Colonic mucosa (tissue), 4 donors: ENCODE measurements at regions not wholly inside any gene's neighbourhood (a gene's known extent, or its start where the extent isn't known, plus 50 kb on each side); places are given as distances from the start of the nearest gene placed in this dataset.

Source experiments
- DNase-seq: peaks from one replicate; pipeline ENCODE4 v3.0.0-alpha.2; 2020
- H3K27ac ChIP-seq: fragments of 200-600 bp; one replicate; pipeline ENCODE4 v1.8.0; 2021
- H3K27me3 ChIP-seq: fragments of 200-600 bp; one replicate; pipeline ENCODE4 v1.8.0; 2021
- H3K36me3 ChIP-seq: fragments of 200-600 bp; one replicate; pipeline ENCODE4 v1.8.0; 2021
- H3K4me1 ChIP-seq: fragments of 200-600 bp; one replicate; pipeline ENCODE4 v1.8.0; 2021; ENCODE audit warnings: mild to moderate bottlenecking
- H3K4me3 ChIP-seq: fragments of 200-600 bp; one replicate; pipeline ENCODE4 v1.8.0; 2021
- H3K9ac ChIP-seq, 2 donors: one replicate each; pipeline ENCODE4 v1.7.0; 2013; ENCODE audit warnings: control low read depth in 2 of 2, low read depth in 2 of 2, low read length in 2 of 2
- H3K9me3 ChIP-seq: fragments of 200-600 bp; one replicate; pipeline ENCODE4 v1.8.0; 2021
- CTCF ChIP-seq: fragments of 200-600 bp; IDR thresholded peaks from one replicate; pipeline ENCODE4 v1.8.0; 2022; ENCODE audit warnings: antibody characterized with exemption, mild to moderate bottlenecking
- intact Hi-C: fragments of 100-400 bp; cut with DNase I; formaldehyde crosslinking; loops from one replicate; pipeline ENCODE4 v1.14.1; 2022
- donor health status: healthy.
- donor health status: DM: no; HTN: no; CAD: no.
- donor health status: DM: no; HTN: no; CAD: no.

GRCh38 chr19:31125071-31125470, 224.2 kb downstream of the TSHZ3 start:
- Histone ChIP-seq H3K36me3 (no peaks in the 10 kb centered on the region), H3K27ac (no peak overlapping the region), H3K4me1 (no peaks in the 10 kb centered on the region), H3K27me3 (no peaks in the 10 kb centered on the region), H3K4me3 (no peak overlapping the region), H3K9ac (no peak overlapping the region), H3K9me3 (no peaks in the 10 kb centered on the region)
- TF ChIP-seq CTCF: no peak
- intact Hi-C loops: no loop called here
- DNase-seq: no peak

GRCh38 chr19:31121501-31121900, 227.7 kb downstream of the TSHZ3 start:
- Histone ChIP-seq H3K36me3 (no peaks in the 10 kb centered on the region), H3K9ac (no peak overlapping the region), H3K4me3 (no peak overlapping the region), H3K27me3 (no peaks in the 10 kb centered on the region), H3K9me3 (no peaks in the 10 kb centered on the region), H3K27ac (no peak overlapping the region), H3K4me1 (no peaks in the 10 kb centered on the region)
- no peak for TF ChIP-seq CTCF
- no peak for DNase-seq
- intact Hi-C loops: no loop called here

DNA sequence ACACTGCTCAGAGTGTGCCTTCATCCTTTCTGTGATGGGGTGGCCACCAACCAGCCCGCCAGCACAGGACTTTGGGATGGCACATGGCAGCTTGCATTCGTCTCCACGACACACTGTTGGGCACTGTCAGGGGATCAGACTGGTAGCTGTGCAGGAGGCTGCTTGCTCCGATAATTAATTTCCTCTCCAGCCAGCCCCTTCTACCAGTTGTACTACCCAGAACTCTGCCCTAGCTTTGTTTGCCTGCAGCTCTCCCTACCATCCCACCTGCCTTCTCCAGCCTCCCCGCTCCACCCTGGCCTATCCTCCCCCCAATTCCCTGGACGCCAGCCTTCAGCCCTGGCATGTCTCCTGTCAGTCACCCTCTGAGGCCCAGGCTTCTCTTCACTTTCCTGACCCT, 228.3 kb downstream of the TSHZ3 start:
- H3K4me3 ChIP-seq: no peak overlapping the region
- no peak overlapping the region for H3K27ac ChIP-seq
- H3K9ac ChIP-seq: no peak overlapping the region
- H3K36me3 ChIP-seq: no peaks in the 10 kb centered on the region
- DNase-seq: no peak
- no peaks in the 10 kb centered on the region for H3K27me3 ChIP-seq
- intact Hi-C loops: no loop called here
- no peaks in the 10 kb centered on the region for H3K4me1 ChIP-seq
- no peaks in the 10 kb centered on the region for H3K9me3 ChIP-seq
- TF ChIP-seq CTCF: no peak

DNA sequence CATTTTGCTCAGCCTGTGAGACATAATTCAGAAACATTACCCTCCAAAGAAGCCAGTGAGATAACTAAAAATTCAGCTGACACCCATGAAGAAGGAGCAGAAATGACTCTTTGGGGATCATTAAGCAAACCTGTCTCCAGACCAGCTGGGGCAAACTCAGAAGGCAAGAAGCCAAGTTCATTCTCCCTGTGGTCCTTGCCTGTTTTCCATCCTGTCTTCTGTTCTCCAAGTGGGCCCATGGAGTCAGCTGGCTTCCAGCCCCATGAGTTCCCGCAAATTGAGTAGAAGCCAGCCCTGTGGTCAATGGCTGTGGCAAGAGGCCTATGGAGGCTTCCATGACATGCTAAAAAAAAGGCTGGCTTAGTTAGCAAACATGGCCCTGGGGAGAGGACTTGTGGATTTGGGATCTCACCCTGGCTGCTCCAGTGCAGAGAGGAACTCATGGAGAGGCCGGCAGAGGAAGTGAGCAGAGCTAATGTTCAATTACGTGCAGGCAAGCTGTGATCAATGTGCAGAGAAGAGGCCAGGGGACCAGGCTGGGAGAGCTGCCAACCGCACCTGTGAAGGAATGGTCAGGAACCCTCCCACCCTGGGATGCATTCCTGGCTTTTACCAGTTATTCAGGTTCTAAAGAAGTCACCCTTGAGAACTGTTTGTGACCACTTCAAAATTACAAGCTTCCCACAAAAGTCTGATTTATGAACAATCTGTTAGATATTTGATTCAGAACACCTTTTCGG, 229.1 kb downstream of the TSHZ3 start:
- Histone ChIP-seq H3K9me3 (no peaks in the 10 kb centered on the region), H3K27ac (no peak overlapping the region)

DNA sequence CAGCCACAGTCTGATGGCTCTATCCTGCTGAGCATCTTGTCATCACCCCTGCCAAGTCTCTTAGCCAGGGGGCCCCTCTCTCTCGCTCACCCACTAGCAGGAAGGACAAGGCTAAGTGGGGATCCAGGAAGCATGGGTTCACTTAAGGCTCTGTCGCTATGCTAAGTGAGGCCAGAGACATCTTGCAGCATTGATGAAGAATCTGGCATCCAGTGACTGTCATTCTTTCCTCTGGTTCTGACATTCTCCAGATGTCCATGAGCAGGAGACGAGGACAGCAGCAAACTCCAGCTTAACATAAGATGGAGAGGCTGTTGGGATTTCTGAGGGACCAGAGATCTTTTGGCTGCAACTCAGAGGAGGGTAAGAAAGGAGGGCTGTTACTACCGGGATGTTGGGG, 230.2 kb downstream of the TSHZ3 start:
- H3K9ac ChIP-seq: no peak overlapping the region
- no peak overlapping the region for H3K27ac ChIP-seq
- no peaks in the 10 kb centered on the region for H3K36me3 ChIP-seq
- H3K4me3 ChIP-seq: no peak overlapping the region
- no peaks in the 10 kb centered on the region for H3K4me1 ChIP-seq
- TF ChIP-seq CTCF: no peak
- H3K27me3 ChIP-seq: no peaks in the 10 kb centered on the region
- no peaks in the 10 kb centered on the region for H3K9me3 ChIP-seq
- DNase-seq: no peak
- intact Hi-C loops: no loop called here

More for the DNA sequence above, 229.1 kb downstream of the TSHZ3 start:
- H3K4me3 ChIP-seq: no peak overlapping the region
- H3K36me3 ChIP-seq: no peaks in the 10 kb centered on the region
- no peak overlapping the region for H3K9ac ChIP-seq
- DNase-seq: no peak
- H3K27me3 ChIP-seq: no peaks in the 10 kb centered on the region
- H3K4me1 ChIP-seq: no peaks in the 10 kb centered on the region
- TF ChIP-seq CTCF: no peak
- intact Hi-C loops: no loop called here
